GM19455 (cell line): ENCODE measurements at regions not wholly inside any gene's neighbourhood (a gene's known extent, or its start where the extent isn't known, plus 50 kb on each side); places are given as distances from the start of the nearest gene placed in this dataset.

Experiments
- ATAC-seq: cut with Tn5 transposase; IDR thresholded peaks from one replicate; pipeline ENCODE4 v1.9.1; 2021; ENCODE audit not compliant: unreplicated experiment

GRCh38 chr3:165457096-165457495, 260.9 kb upstream of the SLITRK3 start:
- no peak for ATAC-seq

GRCh38 chr3:165455793-165456192, 259.6 kb upstream of the SLITRK3 start:
- no peak for ATAC-seq

DNA sequence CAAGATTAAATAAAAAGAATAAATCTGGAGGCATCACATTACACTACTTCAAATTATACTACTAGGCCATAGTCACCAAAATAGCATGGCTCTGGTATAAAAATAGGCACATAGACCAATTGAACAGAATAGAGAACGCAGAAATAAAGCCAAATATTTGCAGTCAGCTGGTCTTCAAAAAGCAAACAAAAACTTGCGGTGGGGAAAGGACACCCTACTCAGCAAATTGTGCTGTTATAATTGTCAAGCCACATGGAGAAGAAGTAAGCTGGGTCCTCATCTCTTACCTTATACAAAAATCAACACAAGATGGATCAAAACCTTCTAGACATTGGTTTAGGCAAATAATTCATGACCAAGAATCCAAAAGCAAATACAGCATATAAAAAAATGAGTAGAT, 259.2 kb upstream of the SLITRK3 start:
- no peak for ATAC-seq

- no peak for ATAC-seq
Measured at GRCh38 chr3:165451371-165452070, 255.3 kb upstream of the SLITRK3 start.

- no peak for ATAC-seq
Measured at GRCh38 chr3:165446555-165446954, 250.4 kb upstream of the SLITRK3 start.

DNA sequence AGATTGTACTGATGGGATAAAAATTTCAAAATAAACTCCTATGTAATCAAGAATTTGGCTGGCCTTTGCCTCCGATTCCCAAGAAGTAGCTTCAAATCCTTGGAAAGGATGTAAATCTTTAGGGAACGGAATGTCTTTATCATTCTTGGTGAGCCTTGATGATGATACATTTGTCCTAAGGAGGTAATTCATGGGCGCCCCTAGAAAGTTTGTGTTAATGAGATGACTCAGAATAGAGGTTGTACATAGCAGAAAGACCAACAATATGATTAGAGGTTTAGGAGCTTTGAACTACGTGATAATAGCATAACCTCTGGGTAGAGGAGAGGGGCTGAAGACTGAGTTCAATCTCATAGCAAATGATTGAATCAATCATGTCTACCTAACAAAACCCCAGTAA, 248.6 kb upstream of the SLITRK3 start:
- ATAC-seq = no peak

DNA sequence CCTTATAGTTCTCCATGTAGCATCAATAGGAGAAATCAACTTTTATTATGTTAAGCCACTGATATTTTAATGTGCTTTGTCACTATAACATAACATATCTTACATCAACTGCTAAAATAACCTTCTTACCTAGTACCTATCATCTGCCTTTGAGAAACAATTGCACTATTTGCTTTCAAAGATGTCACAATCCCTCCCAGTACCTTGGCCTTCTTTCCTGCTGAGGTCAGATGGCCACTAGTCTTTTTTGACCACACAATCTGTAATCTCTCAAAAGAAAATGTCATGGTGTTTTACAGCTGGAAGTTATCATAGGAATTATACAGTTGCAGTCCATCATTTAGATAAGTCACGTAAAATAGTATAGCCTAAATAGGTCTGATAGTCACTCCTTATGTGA, 247.5 kb upstream of the SLITRK3 start:
- no peak for ATAC-seq

GRCh38 chr3:165442061-165442460, 245.9 kb upstream of the SLITRK3 start:
- ATAC-seq = no peak

DNA sequence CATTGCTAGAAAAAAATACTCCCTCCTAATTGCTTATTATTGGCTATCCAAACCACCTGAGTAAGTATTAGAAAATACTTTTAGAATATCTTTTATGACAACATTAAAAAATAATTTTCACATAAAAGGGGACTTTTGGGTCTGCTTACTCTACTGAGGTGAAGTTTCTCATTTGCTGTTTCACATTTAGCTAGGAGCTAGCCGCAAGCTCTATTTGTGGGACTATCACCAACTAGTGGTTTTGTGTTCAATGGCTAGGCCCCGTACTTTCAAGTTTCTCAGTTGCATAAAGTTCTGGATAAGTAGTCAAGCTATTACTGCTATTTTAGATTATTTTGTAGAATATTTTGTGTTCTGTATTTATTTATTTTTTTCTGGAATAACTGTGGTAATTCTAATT, 244.2 kb upstream of the SLITRK3 start:
- peak; percentile 64 for ATAC-seq

GRCh38 chr3:165439765-165440164, 243.6 kb upstream of the SLITRK3 start:
- no peak for ATAC-seq

DNA sequence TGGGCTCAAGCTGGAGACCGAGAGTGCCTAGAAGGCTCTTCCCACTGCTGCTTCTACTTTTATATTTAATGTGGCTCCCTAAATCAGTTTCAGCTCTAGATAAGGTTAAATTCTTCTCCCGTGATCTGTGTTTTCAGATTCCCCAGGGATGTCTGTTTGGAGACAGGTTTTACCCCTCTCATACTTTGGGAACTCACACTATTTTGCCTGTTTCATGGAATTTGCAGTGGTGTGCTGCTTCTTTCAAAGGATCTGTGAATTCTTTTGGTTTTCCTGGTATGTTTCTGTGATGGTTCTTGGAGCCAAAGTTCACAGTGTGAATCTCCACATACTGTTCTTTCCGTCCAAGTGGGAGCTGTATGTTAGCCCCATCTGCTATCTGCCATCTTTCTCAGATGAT, 238.3 kb upstream of the SLITRK3 start:
- ATAC-seq = no peak

- ATAC-seq = no peak
Measured at GRCh38 chr3:165406425-165406824, 210.2 kb upstream of the SLITRK3 start.

DNA sequence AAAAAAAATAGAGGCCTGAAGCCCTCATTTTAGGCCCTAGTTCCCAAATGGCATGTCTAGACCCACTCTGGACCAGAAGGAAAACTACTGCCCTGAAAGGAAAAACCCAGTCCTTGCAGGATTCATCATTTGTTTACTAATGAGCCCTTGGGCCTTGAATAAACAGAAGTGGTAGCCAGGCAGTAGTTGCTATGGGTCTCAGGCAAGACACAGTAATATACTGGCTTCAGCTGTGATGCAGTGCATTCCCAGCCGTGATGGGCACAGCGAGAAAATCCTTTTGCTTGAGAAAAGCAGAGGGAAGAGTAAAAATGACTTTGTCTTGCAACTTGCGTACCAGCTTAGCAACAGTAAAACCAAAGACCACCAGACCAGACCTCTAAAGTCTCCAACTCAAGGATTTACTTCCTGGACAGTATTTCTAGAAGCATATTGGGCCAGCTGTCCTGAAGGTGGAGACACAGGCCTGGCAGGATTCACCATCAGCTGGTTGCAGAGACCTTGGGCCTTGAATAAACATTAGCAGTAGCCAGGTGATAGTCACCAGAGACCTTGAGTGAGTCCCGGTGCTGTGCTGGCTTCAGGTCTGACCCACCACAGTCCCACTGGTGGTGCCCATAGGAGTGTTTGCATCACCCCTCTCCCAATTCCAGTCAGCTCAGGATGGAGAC, 208.3 kb upstream of the SLITRK3 start:
- ATAC-seq = no peak

DNA sequence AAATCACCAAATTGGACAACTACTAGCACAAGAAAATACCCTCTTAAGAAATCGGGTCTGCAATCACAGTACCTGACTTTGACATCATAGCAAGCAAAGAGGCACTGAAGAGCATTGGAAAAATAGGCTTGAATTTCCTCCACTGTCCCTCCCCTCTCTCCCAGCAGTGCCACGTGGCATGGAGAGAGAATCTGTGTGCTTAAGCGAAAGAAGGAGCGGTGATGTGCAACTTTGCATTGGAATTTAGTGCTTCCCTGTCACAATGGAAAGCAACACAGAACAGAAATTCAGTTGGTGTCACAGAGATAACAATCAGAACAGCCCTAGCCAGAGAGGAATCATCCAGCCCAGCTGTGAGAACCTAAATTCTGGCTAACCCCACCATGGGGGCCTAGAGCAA, 207.5 kb upstream of the SLITRK3 start:
- no peak for ATAC-seq

GRCh38 chr3:165395188-165395587, 199.0 kb upstream of the SLITRK3 start:
- ATAC-seq = no peak

DNA sequence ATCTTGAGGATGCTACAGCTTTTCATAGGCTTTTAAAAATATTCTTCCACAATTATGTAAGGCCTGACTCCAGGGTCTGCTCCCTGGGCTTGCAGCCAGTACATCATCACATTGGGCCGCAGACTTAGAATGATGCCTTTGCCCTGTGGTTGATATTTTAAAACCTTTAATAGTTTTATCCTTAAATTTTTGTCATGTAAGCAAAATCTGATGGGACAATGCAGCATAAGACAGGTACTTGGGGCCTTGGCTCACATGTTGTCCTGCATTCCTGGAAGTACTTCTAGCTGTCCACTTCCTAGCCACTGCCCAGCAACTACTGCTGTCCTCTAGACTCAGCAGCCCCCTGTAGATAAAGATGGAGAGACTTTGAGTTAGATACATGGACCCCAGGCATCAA, 197.3 kb upstream of the SLITRK3 start:
- no peak for ATAC-seq

DNA sequence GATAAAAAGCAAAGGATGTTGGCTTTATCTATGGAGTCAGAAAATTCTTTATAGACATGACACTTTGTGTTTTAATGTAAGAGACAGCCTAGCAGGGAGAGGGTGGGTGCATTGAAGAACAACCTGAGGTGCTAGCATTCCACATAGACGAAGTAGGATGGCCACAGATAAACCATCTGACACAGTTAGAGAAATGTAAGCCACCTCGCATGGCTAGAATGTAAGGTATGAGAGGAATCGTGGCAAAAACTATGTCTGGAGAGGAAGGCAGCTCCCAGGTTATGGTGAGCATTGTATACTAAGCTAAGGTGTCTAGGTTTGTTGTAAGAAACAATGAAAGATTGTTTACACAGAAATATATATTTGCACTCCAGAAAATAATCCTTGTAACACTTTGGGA, 194.0 kb upstream of the SLITRK3 start:
- ATAC-seq = no peak

- no peak for ATAC-seq
Measured at GRCh38 chr3:165389653-165390052, 193.5 kb upstream of the SLITRK3 start.

GRCh38 chr3:165389064-165389463, 192.9 kb upstream of the SLITRK3 start:
- ATAC-seq = no peak

DNA sequence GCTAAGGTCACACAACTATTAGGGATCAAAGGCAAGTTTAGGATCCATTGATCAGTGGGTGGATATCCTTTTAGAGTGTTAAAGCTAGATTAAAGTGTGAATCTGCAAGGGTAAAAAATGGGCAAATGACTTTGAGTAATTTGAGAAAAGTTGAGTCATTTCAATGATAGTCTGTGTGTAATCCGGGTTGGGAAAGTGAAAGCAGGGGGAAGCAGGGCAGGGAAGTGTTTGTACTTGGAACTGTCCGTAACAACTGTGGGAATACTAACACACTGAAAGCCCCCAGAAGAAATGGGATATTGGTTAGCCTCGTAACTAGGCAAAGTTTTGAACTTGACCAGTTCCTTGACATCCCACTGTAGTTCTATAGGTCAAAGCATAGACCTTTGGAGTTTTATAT, 187.2 kb upstream of the SLITRK3 start:
- ATAC-seq = no peak

DNA sequence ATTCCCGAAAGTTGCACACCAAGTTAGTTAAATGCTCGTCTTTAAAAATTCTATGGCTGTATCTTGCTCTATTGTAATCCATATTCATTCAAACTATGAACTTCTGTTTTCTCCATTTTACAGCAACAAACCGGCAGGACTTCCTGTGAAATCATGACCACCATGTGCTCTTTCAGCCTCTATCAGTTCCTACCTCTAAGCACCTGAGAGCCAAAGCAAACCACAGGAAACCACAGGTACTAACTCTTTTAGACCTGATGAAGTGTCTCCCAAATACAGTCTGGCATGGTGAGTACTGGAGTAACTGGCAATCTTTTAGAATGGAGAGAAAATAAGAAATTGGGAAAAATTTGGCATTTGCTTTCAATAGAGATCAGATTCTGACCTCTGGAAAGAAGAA, 186.5 kb upstream of the SLITRK3 start:
- no peak for ATAC-seq

DNA sequence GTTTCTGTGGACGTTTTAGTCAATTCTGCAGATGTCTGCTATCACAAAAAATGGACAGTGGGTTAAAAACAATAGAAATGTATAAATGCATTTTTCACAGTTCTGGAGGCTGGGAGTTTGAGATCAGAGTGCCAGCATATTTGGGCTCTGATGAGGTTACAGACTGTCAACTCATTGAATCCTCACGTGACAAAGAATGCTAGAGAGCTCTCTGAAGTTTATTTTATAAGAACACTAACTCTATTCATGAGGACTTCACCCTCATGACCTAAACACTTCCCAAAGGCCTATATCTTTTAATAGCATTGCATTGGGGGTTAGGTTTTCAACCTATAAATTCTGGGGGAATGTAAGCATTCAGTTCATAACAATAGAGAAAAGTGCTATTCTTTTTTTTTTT, 182.6 kb upstream of the SLITRK3 start:
- ATAC-seq = no peak

- no peak for ATAC-seq
Measured at GRCh38 chr3:165359005-165359404, 162.8 kb upstream of the SLITRK3 start.
